IPS DF 6.9 (cell line): ENCODE measurements at regions not wholly inside any gene's neighbourhood (a gene's known extent, or its start where the extent isn't known, plus 50 kb on each side); places are given as distances from the start of the nearest gene placed in this dataset.
A peak's percentile ranks its signal among the peaks of the same experiment; 100 is the strongest.
"Not testable (repeated sequence)": the region's sequence is repeated elsewhere in the genome, so short reads cannot be mapped to it uniquely, and the experiment has no call there.

Experiments used
- DNase-seq: peaks from one replicate; pipeline ENCODE4 v3.0.0-alpha.2; 2013; ENCODE audit warnings: low read depth, low spot score
- H3K27ac ChIP-seq: one replicate; pipeline ENCODE4 v1.5.1; 2013; ENCODE audit warnings: low read length, control low read depth
- H3K27me3 ChIP-seq: 2 replicates; pipeline ENCODE4 v1.6.1; 2013; ENCODE audit warnings: mild to moderate bottlenecking, low read length; ENCODE audit not compliant: control insufficient read depth, insufficient read depth
- H3K36me3 ChIP-seq: 2 replicates; pipeline ENCODE4 v1.6.1; 2013; ENCODE audit warnings: low read length; ENCODE audit not compliant: control insufficient read depth, insufficient read depth
- H3K4me1 ChIP-seq: 2 replicates; pipeline ENCODE4 v1.6.1; 2013; ENCODE audit warnings: low read length; ENCODE audit not compliant: control insufficient read depth, insufficient read depth
- H3K4me3 ChIP-seq: 2 replicates; pipeline ENCODE4 v1.5.1; 2013; ENCODE audit warnings: mild to moderate bottlenecking, low read length
- H3K9me3 ChIP-seq: 2 replicates; pipeline ENCODE4 v1.6.1; 2013; ENCODE audit warnings: low read length, inconsistent platforms; ENCODE audit not compliant: control insufficient read depth, insufficient read depth
- WGBS: extraction: QIAGEN DNeasy Blood & Tissue Kit; methylation state at CpG from one replicate; pipeline ENCODE4 v1.1.7; 2013; ENCODE audit warnings: mixed read lengths, missing lambda C conversion rate; ENCODE audit not compliant: insufficient read length, insufficient coverage; 5-methylcytosine and 5-hydroxymethylcytosine counted together

GRCh38 chr4:104549736-104550135 is 55.0 kb upstream of the CXXC4 start:
- Histone ChIP-seq H3K4me3 (no peak overlapping the region), H3K36me3 (no peaks in the 10 kb centered on the region)
- no CpG with 5 or more reads among the region's 2 CpGs for WGBS

GRCh38 chr4:104559502-104559901 is 64.8 kb upstream of the CXXC4 start:
- Histone ChIP-seq H3K4me3 (no peak overlapping the region), H3K27me3 (no peaks in the 10 kb centered on the region), H3K27ac (no peak overlapping the region), H3K36me3 (no peaks in the 10 kb centered on the region), H3K9me3 (no peaks in the 10 kb centered on the region), H3K4me1 (no peaks in the 10 kb centered on the region)
- DNase-seq = no peak
- no CpG with 5 or more reads among the region's 1 CpG for WGBS

More at GRCh38 chr4:104549736-104550135, 55.0 kb upstream of the CXXC4 start:
- Histone ChIP-seq H3K9me3 (no peaks in the 10 kb centered on the region), H3K4me1 (no peaks in the 10 kb centered on the region), H3K27me3 (no peaks in the 10 kb centered on the region), H3K27ac (no peak overlapping the region)
- DNase-seq = no peak

- no peak for DNase-seq
- no CpG with 5 or more reads among the region's 2 CpGs for WGBS
Measured at GRCh38 chr4:104571341-104571740, 76.6 kb upstream of the CXXC4 start.

GRCh38 chr4:104574371-104574770 is 79.7 kb upstream of the CXXC4 start:
- no peak for DNase-seq
- H3K4me1 ChIP-seq = no peaks in the 10 kb centered on the region
- no peaks in the 10 kb centered on the region for H3K9me3 ChIP-seq
- no CpG with 5 or more reads among the region's 4 CpGs for WGBS
- H3K4me3 ChIP-seq = no peak overlapping the region
- no peak overlapping the region for H3K27ac ChIP-seq
- H3K36me3 ChIP-seq = no peaks in the 10 kb centered on the region
- H3K27me3 ChIP-seq = no peaks in the 10 kb centered on the region

More at GRCh38 chr4:104571341-104571740, 76.6 kb upstream of the CXXC4 start:
- H3K36me3 ChIP-seq = no peaks in the 10 kb centered on the region
- H3K9me3 ChIP-seq = no peaks in the 10 kb centered on the region
- no peaks in the 10 kb centered on the region for H3K27me3 ChIP-seq
- no peak overlapping the region for H3K27ac ChIP-seq
- H3K4me1 ChIP-seq = no peaks in the 10 kb centered on the region
- H3K4me3 ChIP-seq = no peak overlapping the region

DNA sequence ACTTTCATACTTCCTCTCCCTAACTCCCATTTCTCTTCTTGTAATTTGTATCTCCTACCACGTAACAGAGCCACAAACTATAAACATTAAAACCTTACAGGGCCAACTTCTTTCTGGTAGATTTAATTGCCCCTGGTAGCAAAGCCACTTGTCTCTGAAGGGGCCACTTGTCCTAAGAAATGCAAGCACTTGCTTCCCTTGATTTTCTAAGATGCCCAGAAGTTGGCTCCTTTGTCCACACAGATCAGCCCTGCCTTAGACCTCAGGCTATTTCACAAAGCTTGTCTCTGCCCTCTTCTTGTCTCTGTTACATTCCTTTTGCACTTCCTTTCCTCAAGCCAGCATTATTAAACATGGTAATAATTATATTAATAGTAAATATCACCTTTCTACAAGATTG is 80.6 kb upstream of the CXXC4 start:
- no peak for DNase-seq
- Histone ChIP-seq H3K9me3 (no peaks in the 10 kb centered on the region), H3K27me3 (no peaks in the 10 kb centered on the region), H3K4me3 (no peak overlapping the region), H3K36me3 (no peaks in the 10 kb centered on the region), H3K27ac (no peak overlapping the region), H3K4me1 (no peaks in the 10 kb centered on the region)
- 100% methylated on average over 1 of the region's 1 CpG for WGBS

- Histone ChIP-seq H3K4me3 (no peak overlapping the region), H3K36me3 (no peaks in the 10 kb centered on the region), H3K9me3 (no peaks in the 10 kb centered on the region), H3K27me3 (no peaks in the 10 kb centered on the region), H3K4me1 (no peaks in the 10 kb centered on the region), H3K27ac (no peak overlapping the region)
- DNase-seq = no peak
Measured at GRCh38 chr4:104577405-104577804, 82.7 kb upstream of the CXXC4 start.

DNA sequence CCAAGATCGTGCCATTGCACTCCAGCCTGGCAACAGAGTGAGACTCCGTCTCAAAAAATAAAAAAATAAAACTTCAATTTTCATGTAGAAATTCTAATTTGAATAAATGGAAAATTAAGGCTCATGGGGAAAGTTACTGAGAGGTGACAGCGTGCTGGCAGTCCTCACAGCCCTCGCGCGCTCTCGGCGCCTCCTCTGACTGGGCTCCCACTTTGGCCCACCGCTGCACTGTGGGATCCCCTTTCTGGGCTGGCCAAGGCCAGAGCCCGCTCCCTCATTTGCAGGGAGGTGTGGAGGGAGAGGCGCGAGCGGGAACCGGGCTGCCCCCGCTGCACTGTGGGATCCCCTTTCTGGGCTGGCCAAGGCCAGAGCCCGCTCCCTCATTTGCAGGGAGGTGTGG is 86.8 kb upstream of the CXXC4 start:
- H3K4me3 ChIP-seq, DNase-seq, H3K36me3 ChIP-seq, H3K9me3 ChIP-seq, H3K4me1 ChIP-seq, H3K27ac ChIP-seq, H3K27me3 ChIP-seq: not testable (repeated sequence)
- no CpG with 5 or more reads among the region's 16 CpGs for WGBS

- not testable (repeated sequence) for DNase-seq, H3K36me3 ChIP-seq, H3K27ac ChIP-seq, H3K4me3 ChIP-seq, H3K27me3 ChIP-seq, H3K9me3 ChIP-seq, H3K4me1 ChIP-seq
- WGBS = no CpG with 5 or more reads among the region's 27 CpGs
Measured at GRCh38 chr4:104582056-104582455, 87.4 kb upstream of the CXXC4 start.

GRCh38 chr4:104589264-104589868 is 94.7 kb upstream of the CXXC4 start:
- no peaks in the 10 kb centered on the region for H3K36me3 ChIP-seq
- no CpG with 5 or more reads among the region's 1 CpG for WGBS
- DNase-seq = no peak
- H3K9me3 ChIP-seq = no peaks in the 10 kb centered on the region
- no peak overlapping the region for H3K27ac ChIP-seq
- no peak overlapping the region for H3K4me3 ChIP-seq
- H3K4me1 ChIP-seq = no peaks in the 10 kb centered on the region
- no peaks in the 10 kb centered on the region for H3K27me3 ChIP-seq

GRCh38 chr4:104591510-104591911 is 96.8 kb upstream of the CXXC4 start:
- Histone ChIP-seq H3K27ac (no peak overlapping the region), H3K4me3 (no peak overlapping the region), H3K4me1 (no peaks in the 10 kb centered on the region), H3K27me3 (no peaks in the 10 kb centered on the region), H3K9me3 (no peaks in the 10 kb centered on the region), H3K36me3 (no peaks in the 10 kb centered on the region)
- no CpG with 5 or more reads among the region's 2 CpGs for WGBS
- peak; percentile 45 for DNase-seq

- DNase-seq = no peak
- no CpG with 5 or more reads among the region's 2 CpGs for WGBS
- Histone ChIP-seq H3K9me3 (no peaks in the 10 kb centered on the region), H3K27me3 (no peaks in the 10 kb centered on the region), H3K36me3 (no peaks in the 10 kb centered on the region), H3K4me1 (no peaks in the 10 kb centered on the region), H3K4me3 (no peak overlapping the region), H3K27ac (no peak overlapping the region)
Measured at GRCh38 chr4:104592183-104592582, 97.5 kb upstream of the CXXC4 start.
